ENCODE measurements at regions not wholly inside any gene's neighbourhood (a gene's known extent, or its start where the extent isn't known, plus 50 kb on each side); places are given as distances from the start of the nearest gene placed in this dataset.
A peak's percentile ranks its signal among the peaks of the same experiment; 100 is the strongest.
"Not testable (repeated sequence)": the region's sequence is repeated elsewhere in the genome, so short reads cannot be mapped to it uniquely, and the experiment has no call there.

GRCh38 chr1:149390173-149390926 is 84.5 kb upstream of the NBPF19 start:
- H3K36me3 Mint-ChIP-seq (ENCODE audit: low read depth); intact Hi-C loops (cut with micrococcal nuclease); H3K27me3 Mint-ChIP-seq; H3K4me1 Mint-ChIP-seq; H3K9me3 Mint-ChIP-seq; POLR2A ChIA-PET; CTCF ChIA-PET: not testable (repeated sequence)
- Mint-ChIP-seq H3K4me3 (peak overlapping the region; percentile 77), H3K27ac (peak overlapping the region; percentile 66)
- peak; percentile 62 for DNase-seq
- ATAC-seq (ENCODE audit: low read depth) = peak; percentile 93

DNA sequence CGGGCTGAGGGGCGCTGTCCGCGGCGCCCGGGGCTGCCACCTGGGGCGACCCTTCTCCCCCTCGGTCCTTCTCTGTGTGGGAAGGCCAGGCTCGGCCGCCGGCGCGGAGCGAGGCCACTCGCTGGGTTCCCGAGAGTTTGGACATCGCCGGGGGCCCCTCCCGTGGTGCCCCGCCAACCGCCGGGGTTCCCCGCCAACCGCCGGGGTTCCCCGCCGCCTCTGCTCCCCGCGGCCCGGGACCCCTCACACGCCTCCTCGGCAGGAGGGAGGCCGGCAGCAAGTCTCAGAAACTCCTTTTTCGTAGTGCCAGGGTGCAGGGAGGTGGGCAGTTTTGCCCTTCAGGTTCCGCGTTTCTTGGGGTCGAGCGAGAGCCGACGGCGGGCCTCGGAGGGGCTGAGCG is 83.9 kb upstream of the NBPF19 start:
- CTCF ChIA-PET; H3K36me3 Mint-ChIP-seq (ENCODE audit: low read depth); POLR2A ChIA-PET; intact Hi-C loops (cut with micrococcal nuclease); H3K9me3 Mint-ChIP-seq; H3K27ac Mint-ChIP-seq; H3K4me3 Mint-ChIP-seq; DNase-seq; H3K27me3 Mint-ChIP-seq: not testable (repeated sequence)
- H3K4me1 Mint-ChIP-seq = peaks cover 11% of the 10 kb centered on the region
- ATAC-seq (ENCODE audit: low read depth) = peak; percentile 19

DNA sequence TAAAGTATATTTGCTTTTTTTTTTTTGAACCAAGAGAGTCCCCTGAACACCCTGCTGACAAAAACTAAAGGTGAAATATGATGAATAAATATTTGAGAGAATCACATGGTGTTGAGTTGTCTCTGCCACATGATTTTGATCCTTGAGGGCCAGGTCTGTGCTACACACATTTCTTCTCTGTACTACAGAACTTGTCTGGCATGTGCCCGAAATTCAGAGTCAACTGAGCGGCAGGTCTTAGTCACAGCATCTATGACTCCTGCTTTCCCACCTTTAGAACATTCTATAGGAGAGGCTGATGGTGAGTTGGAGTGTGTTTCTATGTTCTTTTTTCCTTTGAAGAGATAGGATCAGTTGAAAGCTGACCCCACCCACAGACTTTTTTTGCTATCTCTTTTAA is 79.0 kb upstream of the NBPF19 start:
- H3K27ac Mint-ChIP-seq; H3K9me3 Mint-ChIP-seq; H3K36me3 Mint-ChIP-seq (ENCODE audit: low read depth); POLR2A ChIA-PET; DNase-seq; ATAC-seq (ENCODE audit: low read depth); intact Hi-C loops (cut with micrococcal nuclease); CTCF ChIA-PET; H3K27me3 Mint-ChIP-seq; H3K4me3 Mint-ChIP-seq: not testable (repeated sequence)
- H3K4me1 Mint-ChIP-seq = peaks cover 16% of the 10 kb centered on the region

DNA sequence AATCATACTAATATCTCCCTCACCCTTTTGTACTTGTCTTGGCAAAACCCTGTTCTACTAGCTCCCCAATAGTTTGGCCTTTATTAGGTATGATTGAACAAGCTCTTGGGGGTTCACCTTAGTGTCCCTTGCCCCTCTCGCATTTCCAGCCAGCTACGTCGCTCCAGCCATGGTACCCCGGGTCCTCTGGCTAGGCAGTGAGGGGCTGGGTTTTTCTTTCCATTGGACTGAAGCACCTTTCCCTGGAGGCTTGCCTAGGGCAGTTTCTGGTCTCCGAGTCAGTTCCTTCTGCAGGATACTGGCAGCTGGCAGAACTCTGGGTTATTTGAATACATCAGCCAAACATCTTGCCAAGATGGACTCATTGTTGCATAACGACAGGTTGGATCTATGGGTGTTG is 76.3 kb upstream of the NBPF19 start:
- intact Hi-C loops (cut with micrococcal nuclease); H3K36me3 Mint-ChIP-seq (ENCODE audit: low read depth): not testable (repeated sequence)

GRCh38 chr1:149408404-149408803 is 66.4 kb upstream of the NBPF19 start:
- ATAC-seq (ENCODE audit: low read depth); H3K27ac Mint-ChIP-seq; H3K27me3 Mint-ChIP-seq; intact Hi-C loops (cut with micrococcal nuclease); H3K9me3 Mint-ChIP-seq; H3K36me3 Mint-ChIP-seq (ENCODE audit: low read depth); H3K4me1 Mint-ChIP-seq; CTCF ChIA-PET; H3K4me3 Mint-ChIP-seq; POLR2A ChIA-PET; DNase-seq: not testable (repeated sequence)

More for the DNA sequence above, 76.3 kb upstream of the NBPF19 start:
- H3K4me3 Mint-ChIP-seq; H3K9me3 Mint-ChIP-seq; H3K27me3 Mint-ChIP-seq; CTCF ChIA-PET; DNase-seq; ATAC-seq (ENCODE audit: low read depth); H3K27ac Mint-ChIP-seq; POLR2A ChIA-PET: not testable (repeated sequence)
- H3K4me1 Mint-ChIP-seq = peaks cover 13% of the 10 kb centered on the region

- intact Hi-C loops (cut with micrococcal nuclease); H3K4me3 Mint-ChIP-seq; H3K4me1 Mint-ChIP-seq; H3K27me3 Mint-ChIP-seq; H3K27ac Mint-ChIP-seq; ATAC-seq (ENCODE audit: low read depth); POLR2A ChIA-PET; H3K9me3 Mint-ChIP-seq; DNase-seq; CTCF ChIA-PET; H3K36me3 Mint-ChIP-seq (ENCODE audit: low read depth): not testable (repeated sequence)
Observed at GRCh38 chr1:149415373-149415772, 59.5 kb upstream of the NBPF19 start.

GRCh38 chr1:149418782-149419181 is 56.1 kb upstream of the NBPF19 start:
- CTCF ChIA-PET; POLR2A ChIA-PET; H3K4me1 Mint-ChIP-seq; H3K36me3 Mint-ChIP-seq (ENCODE audit: low read depth); DNase-seq; intact Hi-C loops (cut with micrococcal nuclease); H3K4me3 Mint-ChIP-seq; ATAC-seq (ENCODE audit: low read depth); H3K27ac Mint-ChIP-seq; H3K9me3 Mint-ChIP-seq; H3K27me3 Mint-ChIP-seq: not testable (repeated sequence)

- H3K4me3 Mint-ChIP-seq, CTCF ChIA-PET: not testable (repeated sequence)
Observed at GRCh38 chr1:149423122-149423521, 51.7 kb upstream of the NBPF19 start.

More at GRCh38 chr1:149423122-149423521, 51.7 kb upstream of the NBPF19 start:
- H3K36me3 Mint-ChIP-seq (ENCODE audit: low read depth); POLR2A ChIA-PET; DNase-seq; H3K4me1 Mint-ChIP-seq; ATAC-seq (ENCODE audit: low read depth); H3K9me3 Mint-ChIP-seq; intact Hi-C loops (cut with micrococcal nuclease); H3K27me3 Mint-ChIP-seq; H3K27ac Mint-ChIP-seq: not testable (repeated sequence)

Measured in activated B cell treated with CpG ODN at 0.5 μM for 24 hours (primary cell).